GM21447 (cell line): ENCODE measurements at regions not wholly inside any gene's neighbourhood (a gene's known extent, or its start where the extent isn't known, plus 50 kb on each side); places are given as distances from the start of the nearest gene placed in this dataset.
"Not testable (repeated sequence)": the region's sequence is repeated elsewhere in the genome, so short reads cannot be mapped to it uniquely, and the experiment has no call there.

Experiments
- ATAC-seq: cut with Tn5 transposase; IDR thresholded peaks from one replicate; pipeline ENCODE4 v1.9.1; 2021; ENCODE audit not compliant: unreplicated experiment

DNA sequence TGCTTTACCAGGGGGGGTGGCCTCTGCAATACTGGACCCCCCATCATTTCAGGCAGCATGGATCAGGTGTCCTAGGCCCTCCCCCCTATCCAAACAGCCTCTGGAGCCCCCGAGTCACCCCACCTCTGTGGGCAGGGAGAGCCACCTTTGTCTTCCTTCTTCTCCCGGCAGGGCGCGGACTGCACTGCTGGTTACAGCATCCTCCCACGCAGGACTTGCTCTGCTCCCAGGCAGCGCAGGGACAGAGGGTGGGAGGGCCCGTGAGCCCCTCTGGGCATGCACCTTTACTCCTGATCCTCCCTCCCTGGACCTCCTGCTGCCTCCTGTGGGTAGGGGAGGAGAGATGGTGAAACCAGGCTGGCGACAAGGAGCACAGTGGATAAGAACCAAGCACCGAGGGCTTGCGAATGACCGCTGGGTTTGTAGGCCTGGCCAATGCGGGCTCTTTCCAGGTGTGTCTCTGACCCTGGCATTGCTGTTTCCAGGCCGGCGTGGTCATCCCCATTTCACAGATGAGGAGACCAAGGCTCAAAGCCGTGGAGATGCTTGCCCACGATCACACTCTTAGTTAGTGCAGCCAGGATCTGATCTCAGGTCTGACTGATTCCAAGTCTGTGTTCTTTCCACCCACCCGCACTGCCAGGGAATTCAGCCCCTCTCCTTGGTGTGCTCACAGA lies 73.6 kb upstream of the TARDBP start:
- ATAC-seq = no peak

DNA sequence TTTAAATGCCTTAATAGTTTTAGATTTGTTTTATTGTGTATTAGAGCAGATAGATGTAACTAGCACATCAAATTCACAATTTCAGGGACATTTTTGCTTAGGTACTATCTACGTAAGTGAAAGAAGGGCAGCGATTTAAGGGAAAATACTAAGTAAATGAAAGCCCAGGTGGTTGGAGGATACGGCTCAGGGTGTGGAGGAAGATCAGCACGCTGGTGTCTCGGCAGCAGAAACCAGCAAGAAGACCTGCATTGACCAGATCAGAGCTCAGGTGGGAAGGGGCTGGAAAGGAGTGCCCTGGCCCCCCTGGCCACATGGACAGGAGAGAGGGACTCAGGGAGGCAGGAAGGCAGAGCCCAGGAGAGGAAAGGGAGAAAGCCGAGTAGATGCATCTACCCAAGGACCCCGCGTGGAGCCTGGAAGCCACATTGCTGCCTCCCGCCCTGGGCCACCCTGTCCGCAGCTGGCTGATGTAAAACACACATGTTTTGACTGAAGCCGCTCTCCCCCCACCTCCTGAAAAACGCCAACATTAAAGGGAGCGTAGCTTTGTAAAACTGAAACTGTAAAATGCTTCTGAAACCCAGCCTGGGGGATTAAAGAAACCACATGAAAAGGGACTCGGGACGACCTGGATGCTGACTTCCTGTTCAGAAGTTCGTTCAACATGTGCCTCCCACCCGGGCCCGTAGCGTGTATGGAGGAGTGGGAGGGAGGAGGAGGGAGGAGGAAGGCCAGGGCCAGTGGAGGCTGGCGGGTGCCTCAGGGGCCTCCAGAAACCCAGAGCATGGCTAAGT lies 72.6 kb upstream of the TARDBP start:
- peak; percentile 66 for ATAC-seq

- no peak for ATAC-seq
These were observed 72.0 kb upstream of the TARDBP start for GRCh38 chr1:10940451-10940804.

- ATAC-seq = no peak
These were observed 71.6 kb upstream of the TARDBP start for GRCh38 chr1:10940838-10941237.

DNA sequence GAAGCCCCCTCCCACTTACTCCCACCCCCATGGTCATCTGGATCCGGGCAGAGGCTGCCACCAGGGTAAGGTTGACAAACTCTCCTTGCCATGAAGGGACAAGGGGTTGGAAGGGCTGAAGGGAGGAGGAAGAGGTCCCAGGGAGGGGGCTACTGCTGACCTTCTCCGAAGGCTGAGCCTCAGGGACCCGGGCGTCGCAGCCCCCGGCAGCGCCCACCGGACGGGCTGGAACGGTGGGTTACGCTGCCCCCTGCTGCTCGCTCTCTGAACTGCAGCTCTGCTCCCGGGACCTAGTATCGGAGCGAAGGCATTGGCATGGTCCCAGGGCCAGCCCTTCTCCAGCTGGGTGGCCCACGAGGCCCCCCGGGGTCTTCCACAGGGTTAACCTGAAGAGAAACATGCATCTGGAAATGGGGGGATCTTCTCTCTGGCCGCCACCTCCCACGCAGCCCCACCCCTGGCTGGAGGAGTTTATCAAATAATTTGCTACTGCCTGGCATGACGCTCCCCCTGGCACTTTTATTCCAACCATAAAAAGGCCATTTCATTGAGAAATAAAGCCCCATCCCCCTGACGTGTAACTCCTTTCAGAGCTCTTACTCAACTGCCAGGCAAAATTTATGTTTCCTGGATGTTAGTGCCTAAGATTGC lies 70.4 kb upstream of the TARDBP start:
- ATAC-seq = no peak

GRCh38 chr1:10942542-10942912 lies 69.9 kb upstream of the TARDBP start:
- ATAC-seq = no peak

DNA sequence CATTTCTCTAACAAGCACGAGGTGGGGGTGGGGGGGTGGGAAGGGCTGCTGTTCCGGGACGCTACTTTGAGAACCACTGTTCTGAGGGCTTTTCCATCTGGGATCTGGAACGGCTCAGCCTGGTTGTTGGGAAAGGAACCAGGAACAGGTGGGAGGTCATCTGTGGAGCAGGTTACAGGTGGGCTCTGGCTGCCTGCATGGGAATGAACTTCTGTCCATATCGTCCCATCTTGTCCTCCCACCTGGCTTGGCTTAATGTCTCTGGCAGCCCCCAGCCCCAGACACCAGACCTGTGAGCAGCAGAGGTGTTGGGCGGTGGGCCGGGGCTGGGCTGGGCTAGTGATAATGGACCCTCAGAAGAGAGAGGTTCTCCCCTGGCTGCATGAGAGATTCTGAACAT lies 69.4 kb upstream of the TARDBP start:
- no peak for ATAC-seq

- ATAC-seq = no peak
These were observed 68.3 kb upstream of the TARDBP start for GRCh38 chr1:10943991-10944730.

- no peak for ATAC-seq
These were observed 66.4 kb upstream of the TARDBP start for GRCh38 chr1:10945991-10946509.

DNA sequence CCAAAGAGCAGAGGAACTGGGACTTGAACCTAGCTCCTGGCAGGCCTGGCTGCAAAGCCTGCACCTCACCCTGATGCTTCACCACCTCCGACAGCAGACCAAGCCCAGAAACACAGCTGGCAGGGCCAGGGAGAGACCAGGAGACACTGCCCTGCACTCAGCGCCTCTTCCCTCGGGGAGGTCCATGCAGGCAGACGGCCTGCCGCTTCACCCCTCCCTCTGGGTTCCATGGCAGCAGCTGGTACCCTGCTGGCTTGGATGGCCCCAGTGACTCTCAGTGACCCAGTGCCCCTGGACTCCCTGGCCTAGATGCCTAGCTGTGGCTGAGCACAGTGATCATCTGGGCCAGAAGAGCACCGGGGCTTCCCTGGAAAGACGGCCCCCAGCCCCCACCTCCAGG lies 65.3 kb upstream of the TARDBP start:
- no peak for ATAC-seq

DNA sequence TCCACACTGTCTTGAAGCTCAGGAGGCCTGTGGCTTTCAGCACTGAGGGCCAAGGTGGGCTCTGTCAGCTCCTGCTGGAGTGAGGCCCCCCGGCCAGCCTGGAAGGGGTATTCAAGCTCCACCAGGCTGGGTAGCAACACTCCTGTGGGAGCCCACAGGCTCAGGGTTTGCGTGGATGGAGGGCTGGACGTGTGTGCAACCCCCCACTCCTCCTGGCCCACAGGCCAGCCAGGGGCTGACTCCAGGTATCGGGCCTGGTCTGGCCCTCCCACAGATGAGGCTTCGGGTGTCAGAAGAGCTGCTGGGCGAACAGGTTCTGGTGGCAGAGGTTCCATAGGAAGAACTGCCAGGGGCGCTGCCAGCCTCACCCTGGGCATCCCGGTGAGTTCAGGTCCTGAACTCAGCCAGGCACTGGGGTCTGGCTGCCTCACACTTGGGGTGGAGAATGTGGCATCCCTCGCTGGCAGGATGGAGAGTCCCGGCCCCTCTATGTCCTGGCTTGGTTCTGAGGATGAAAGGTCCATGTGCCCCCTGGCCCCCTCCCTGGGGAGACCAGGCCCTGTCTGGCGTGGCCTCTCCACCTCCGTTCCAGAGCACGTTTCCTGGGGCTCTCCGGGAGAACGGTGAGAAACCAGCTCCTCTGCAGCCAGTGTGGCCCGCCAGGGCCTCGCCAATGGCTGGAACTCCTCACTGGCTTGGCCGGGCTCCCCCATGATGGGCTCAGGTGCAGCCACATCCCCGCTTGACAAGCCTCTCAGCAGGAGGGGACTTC lies 64.6 kb upstream of the TARDBP start:
- no peak for ATAC-seq

- ATAC-seq = no peak
These were observed 64.0 kb upstream of the TARDBP start for GRCh38 chr1:10948463-10948775.

DNA sequence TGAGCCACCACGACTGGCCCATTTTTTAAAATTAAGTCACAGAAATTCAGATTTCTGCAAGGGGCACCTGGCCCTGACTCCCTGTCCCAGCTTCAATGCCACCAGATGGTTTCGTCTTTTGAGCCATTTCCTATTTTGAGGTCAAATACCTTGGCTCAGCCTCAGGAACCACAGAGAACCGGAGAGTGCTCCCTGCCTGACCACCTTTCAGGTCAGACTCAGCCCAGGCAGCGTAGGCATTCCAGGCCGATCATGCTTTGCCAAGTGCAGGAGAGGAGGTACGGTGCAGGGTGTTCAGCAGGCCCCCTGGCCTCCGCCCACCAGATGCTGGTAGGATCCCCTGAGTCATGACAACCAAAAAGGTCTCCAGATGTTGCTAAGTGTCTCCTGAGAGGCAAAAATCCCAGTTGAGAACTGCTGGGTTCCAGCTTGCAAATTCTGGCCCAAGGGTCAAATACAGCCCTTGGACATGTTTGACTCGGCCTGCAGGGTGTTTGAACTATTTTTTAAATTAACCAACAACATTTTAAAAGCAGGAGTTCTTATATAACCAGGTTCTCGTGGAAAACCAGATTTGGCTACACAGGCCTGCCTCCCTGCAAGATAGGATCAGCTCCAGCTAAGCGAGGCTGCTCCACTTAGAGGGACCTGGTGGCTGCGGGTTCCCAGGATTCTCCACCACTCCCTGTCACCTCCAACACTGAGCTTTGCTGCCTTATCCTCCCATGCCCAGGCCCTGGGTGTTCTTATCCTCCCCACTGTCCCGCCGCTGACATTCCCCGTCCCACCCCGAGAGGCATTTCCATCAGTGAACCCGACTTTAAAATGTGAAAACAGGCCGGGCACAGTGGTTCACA lies 61.9 kb upstream of the TARDBP start:
- ATAC-seq = no peak

GRCh38 chr1:10951298-10951697 lies 61.2 kb upstream of the TARDBP start:
- ATAC-seq = not testable (repeated sequence)

DNA sequence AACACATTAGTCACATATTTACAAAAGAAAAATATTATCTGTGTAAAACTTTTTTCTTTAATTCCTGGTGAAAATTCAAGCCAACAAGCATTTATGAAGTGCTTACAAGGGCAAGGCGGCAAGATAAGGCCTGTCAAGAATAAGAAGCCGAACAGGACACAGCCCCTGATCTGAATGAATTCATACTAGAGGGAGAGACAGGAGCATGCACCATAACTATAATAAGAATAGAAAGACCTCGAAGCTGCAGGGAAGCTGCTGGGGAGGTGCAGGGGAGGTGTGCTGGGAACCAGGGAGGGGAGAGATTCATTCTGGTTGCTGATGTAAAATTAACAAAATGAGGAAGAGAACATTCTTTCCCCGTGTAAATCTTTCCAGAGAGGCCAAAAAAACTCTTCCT lies 60.5 kb upstream of the TARDBP start:
- no peak for ATAC-seq

GRCh38 chr1:10953505-10954193 lies 58.8 kb upstream of the TARDBP start:
- no peak for ATAC-seq

DNA sequence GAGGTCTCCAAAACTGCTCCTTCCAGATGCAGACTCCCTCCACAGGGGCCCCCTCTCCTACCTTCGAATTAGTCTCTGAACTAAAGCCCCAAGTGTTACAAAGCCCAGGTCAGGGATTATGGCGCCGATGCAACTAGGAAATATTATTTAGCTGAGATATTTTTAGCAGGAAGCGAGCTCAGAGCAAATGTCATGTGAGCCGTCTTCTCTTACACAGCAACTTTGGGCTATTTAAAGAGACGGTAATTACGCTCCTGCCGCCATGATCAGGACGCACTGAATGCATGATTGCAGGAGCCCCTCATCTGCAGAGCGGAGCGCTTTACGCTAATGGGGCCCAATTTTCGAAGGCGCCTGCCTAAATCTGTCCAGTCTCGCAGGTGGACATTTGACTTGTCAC lies 55.3 kb upstream of the TARDBP start:
- ATAC-seq = no peak

DNA sequence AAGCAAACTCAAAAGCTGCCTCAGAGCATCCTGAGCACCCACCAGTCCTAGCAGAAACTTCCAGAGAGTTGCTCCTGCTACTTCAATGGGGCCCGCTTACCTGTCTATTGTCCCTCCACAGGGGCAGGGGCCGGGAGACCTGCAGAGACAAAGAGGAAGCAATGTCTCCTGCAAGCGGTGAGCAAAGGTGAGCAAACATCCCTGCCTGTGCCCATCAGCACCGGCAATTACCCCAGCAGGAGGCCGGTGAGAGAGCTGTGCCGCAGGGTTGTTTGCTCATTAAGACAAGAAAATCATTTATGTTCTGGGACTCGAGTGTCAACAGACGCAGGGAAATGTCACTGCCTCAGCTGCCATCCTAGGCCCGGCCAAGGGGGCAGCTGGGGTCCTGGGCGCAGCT lies 53.8 kb upstream of the TARDBP start:
- ATAC-seq = no peak
